PC-3 (cell line): ENCODE measurements at regions not wholly inside any gene's neighbourhood (a gene's known extent, or its start where the extent isn't known, plus 50 kb on each side); places are given as distances from the start of the nearest gene placed in this dataset.

ENCODE experiments used
- ATAC-seq: fragments of 200-7000 bp; cut with Tn5 transposase; 2 replicates; pipeline ENCODE4 v1.9.1; 2020; ENCODE audit warnings: mild to moderate bottlenecking, moderate library complexity
- BruUV-seq: library from RNA; stranded (reverse); fragments of 400-500 nt; replicated peaks from 2 replicates; lab custom pipeline; 2021; lab: Mats Ljungman, UMichigan
- CTCF ChIA-PET: fragments of 300-600 bp; sonication (Branson Sonifier 250); formaldehyde crosslinking; loops from one replicate; lab custom pipeline; 2022; ENCODE audit warnings: antibody characterized with exemption; lab: Charles Lee
- POLR2A ChIA-PET: fragments of 300-600 bp; sonication (Branson Sonifier 250); formaldehyde crosslinking; loops from one replicate; lab custom pipeline; 2022; ENCODE audit warnings: antibody characterized with exemption; ENCODE audit not compliant: unreplicated experiment; lab: Charles Lee
- DNase-seq: peaks from one replicate; pipeline ENCODE4 v3.0.0-alpha.2; 2015
- H2AFZ ChIP-seq: fragments of 300-600 bp; sonication (generic); 2 replicates; pipeline ENCODE4 v1.6.0; 2016; ENCODE audit warnings: antibody characterized with exemption, low read length
- H3F3A ChIP-seq: fragments of 300-600 bp; sonication (generic); one replicate; pipeline ENCODE4 v1.6.0; 2017; ENCODE audit warnings: antibody characterized with exemption, low read length, control low read depth, mild to moderate bottlenecking; ENCODE audit not compliant: unreplicated experiment
- H3K27ac ChIP-seq: fragments of 300-600 bp; sonication (generic); 2 replicates; pipeline ENCODE4 v1.5.1; 2016; ENCODE audit warnings: mild to moderate bottlenecking, low read length
- H3K27me3 ChIP-seq: fragments of 300-600 bp; sonication (generic); 2 replicates; pipeline ENCODE4 v1.6.1; 2016; ENCODE audit warnings: low read length, mixed read lengths
- H3K36me3 ChIP-seq: fragments of 300-600 bp; sonication (generic); 2 replicates; pipeline ENCODE4 v1.6.1; 2016; ENCODE audit warnings: low read depth, mixed run types, low read length, mixed read lengths
- H3K4me1 ChIP-seq: fragments of 300-600 bp; sonication (generic); 2 replicates; pipeline ENCODE4 v1.5.1; 2016; ENCODE audit warnings: low read length; ENCODE audit not compliant: insufficient read depth
- H3K4me2 ChIP-seq: fragments of 300-600 bp; sonication (generic); 2 replicates; pipeline ENCODE4 v1.6.0; 2016; ENCODE audit warnings: low read length
- H3K4me3 ChIP-seq: fragments of 300-600 bp; sonication (generic); 2 replicates; pipeline ENCODE4 v1.5.1; 2016; ENCODE audit warnings: mild to moderate bottlenecking, low read length, mixed read lengths
- H3K79me2 ChIP-seq: fragments of 300-600 bp; sonication (generic); 2 replicates; pipeline ENCODE4 v1.6.1; 2017; ENCODE audit warnings: low read length, mixed read lengths
- H3K9ac ChIP-seq: fragments of 300-600 bp; sonication (generic); 2 replicates; pipeline ENCODE4 v1.6.0; 2016; ENCODE audit warnings: mild to moderate bottlenecking, low read length
- H3K9me2 ChIP-seq: fragments of 300-600 bp; sonication (generic); replicated peaks from 2 replicates; pipeline ENCODE4 v1.6.1; 2016; ENCODE audit warnings: mixed run types, low read length, mixed read lengths
- H3K9me3 ChIP-seq: fragments of 300-600 bp; sonication (generic); 2 replicates; pipeline ENCODE4 v1.6.1; 2016; ENCODE audit warnings: low read length, mixed read lengths
- H4K20me1 ChIP-seq: fragments of 300-600 bp; sonication (generic); 2 replicates; pipeline ENCODE4 v1.6.1; 2016; ENCODE audit warnings: low read length, mixed read lengths
- CTCF ChIP-seq: fragments of 300-600 bp; sonication (generic); conservative IDR thresholded peaks from 2 replicates; pipeline ENCODE4 v1.5.1; 2017; ENCODE audit warnings: antibody characterized with exemption, low read depth, mild to moderate bottlenecking, low read length
- EZH2 ChIP-seq: fragments of 300-600 bp; sonication (generic); IDR thresholded peaks from one replicate; pipeline ENCODE4 v1.6.1; 2017; ENCODE audit warnings: antibody characterized with exemption, mild to moderate bottlenecking, low read length; ENCODE audit not compliant: unreplicated experiment
- EZH2phosphoT487 ChIP-seq: fragments of 300-600 bp; sonication (generic); IDR thresholded peaks from 2 replicates; pipeline ENCODE4 v1.6.1; 2018; ENCODE audit warnings: mild to moderate bottlenecking, antibody characterized with exemption, low read length, borderline replicate concordance
- intact Hi-C: fragments of 100-400 bp; cut with micrococcal nuclease; formaldehyde crosslinking; loops from 2 replicates; pipeline ENCODE4 v1.9.0; 2023

- ChIA-PET CTCF (no interaction called here), POLR2A (no interaction called here)
- TF ChIP-seq CTCF (no peak), EZH2 (no peak), EZH2phosphoT487 (no peak)
- DNase-seq (no peak), ATAC-seq (no peak)
- Histone ChIP-seq H3K4me3 (no peak overlapping the region), H3K9ac (no peak overlapping the region), H3K4me2 (no peak overlapping the region), H4K20me1 (no peaks in the 10 kb centered on the region), H3F3A (no peaks in the 10 kb centered on the region), H3K4me1 (peaks cover 21% of the 10 kb centered on the region), H3K27me3 (no peaks in the 10 kb centered on the region), H3K36me3 (no peaks in the 10 kb centered on the region), H3K9me2 (0 out of 2 replicates have a peak, but pooled peaks cover 3% of the 10 kb centered on the region), H2AFZ (no peak overlapping the region), H3K27ac (no peak overlapping the region), H3K9me3 (no peaks in the 10 kb centered on the region), H3K79me2 (no peaks in the 10 kb centered on the region)
- intact Hi-C loops: loop anchor here (5.0 kb wide), 3 partner anchors 40 to 210 kb away; no protein-coding TSS in a partner anchor
- no TSS peak for BruUV-seq
These were observed 78.2 kb upstream of the SLC44A3 start for GRCh38 chr1:94741996-94742395.

DNA sequence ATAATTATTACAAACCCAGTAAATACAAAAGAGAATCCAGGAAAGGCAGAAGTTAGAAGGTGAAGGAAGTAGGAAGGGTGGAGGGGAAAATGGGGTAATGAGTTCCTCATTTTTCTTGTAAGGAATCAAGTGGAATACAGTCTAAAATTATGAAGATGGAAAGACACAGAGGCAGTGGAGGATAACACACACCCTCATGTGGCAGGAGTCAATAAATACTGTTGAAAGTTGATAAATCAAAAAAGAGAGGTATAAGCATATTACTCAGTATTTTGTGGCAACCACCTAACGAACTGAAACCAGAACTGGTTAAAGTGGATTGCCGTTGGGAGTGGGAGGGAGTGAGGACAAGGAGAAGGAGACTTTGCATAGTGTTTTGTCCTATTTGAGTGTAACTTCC is 78.6 kb upstream of the SLC44A3 start:
- Histone ChIP-seq H3F3A (no peaks in the 10 kb centered on the region), H3K27me3 (no peaks in the 10 kb centered on the region), H2AFZ (no peak overlapping the region), H3K36me3 (no peaks in the 10 kb centered on the region), H3K4me1 (peaks cover 22% of the 10 kb centered on the region), H3K9me2 (0 out of 2 replicates have a peak, but pooled peaks cover 3% of the 10 kb centered on the region), H3K27ac (no peak overlapping the region), H3K9ac (no peak overlapping the region), H3K9me3 (no peaks in the 10 kb centered on the region), H3K4me3 (no peak overlapping the region), H4K20me1 (no peaks in the 10 kb centered on the region), H3K4me2 (no peak overlapping the region), H3K79me2 (no peaks in the 10 kb centered on the region)
- no TSS peak for BruUV-seq
- intact Hi-C loops: loop anchor here (5.0 kb wide), 3 partner anchors 41 to 209 kb away; no protein-coding TSS in a partner anchor
- TF ChIP-seq CTCF (peak; percentile 28; the same call in 1 of the 2 replicates), EZH2phosphoT487 (no peak), EZH2 (no peak)
- DNase-seq (no peak), ATAC-seq (no peak)
- ChIA-PET POLR2A (no interaction called here), CTCF (no interaction called here)

DNA sequence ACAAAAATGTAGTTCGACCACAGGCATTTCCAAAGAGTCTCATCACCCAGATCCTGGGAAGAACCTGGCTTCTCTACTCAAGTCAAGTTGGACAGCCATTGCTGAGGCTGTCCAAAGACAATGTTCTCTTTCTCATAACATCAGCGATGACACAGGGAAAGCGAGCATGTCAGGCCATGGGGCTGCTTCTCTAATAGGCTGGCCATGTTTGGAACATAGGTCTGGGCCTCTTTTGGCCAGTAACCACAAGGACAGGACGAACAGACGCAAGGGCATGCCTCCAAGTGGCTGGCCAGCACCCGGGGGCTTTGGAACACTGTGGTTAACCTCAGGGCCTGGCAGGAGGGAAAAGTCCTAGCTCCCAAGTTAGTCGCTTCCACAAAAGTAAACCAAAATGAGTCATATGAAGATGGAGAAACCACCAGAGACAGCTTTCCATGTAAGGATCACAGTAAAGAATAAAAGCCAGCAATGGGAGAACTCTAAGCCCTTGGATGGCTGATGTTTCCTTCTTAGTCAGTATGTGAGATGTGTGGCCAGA is 80.6 kb upstream of the SLC44A3 start:
- H4K20me1 ChIP-seq: no peaks in the 10 kb centered on the region
- no peaks in the 10 kb centered on the region for H3K9me3 ChIP-seq
- H3K9me2 ChIP-seq: no peaks in the 10 kb centered on the region
- H3K4me2 ChIP-seq: peak overlapping the region; percentile 32
- no peaks in the 10 kb centered on the region for H3K79me2 ChIP-seq
- TF ChIP-seq EZH2: no peak
- TF ChIP-seq CTCF: no peak
- TF ChIP-seq EZH2phosphoT487: no peak
- ChIA-PET POLR2A (interaction anchor here (0.6 kb wide), 1 partner anchor 223 kb away, joined by 9 read pairs; no protein-coding TSS in a partner anchor), CTCF (interaction anchor here (0.7 kb wide), 1 partner anchor 68 kb away, joined by 3 read pairs; no protein-coding TSS in a partner anchor)
- no peaks in the 10 kb centered on the region for H3K36me3 ChIP-seq
- no peaks in the 10 kb centered on the region for H3K27me3 ChIP-seq
- H3K9ac ChIP-seq: no peak overlapping the region
- BruUV-seq: no TSS peak
- H3K27ac ChIP-seq: no peak overlapping the region
- intact Hi-C loops: loop anchor here (5.0 kb wide), 3 partner anchors 43 to 207 kb away; no protein-coding TSS in a partner anchor
- H3K4me1 ChIP-seq: peaks cover 22% of the 10 kb centered on the region
- H2AFZ ChIP-seq: no peak overlapping the region
- H3F3A ChIP-seq: no peaks in the 10 kb centered on the region
- ATAC-seq (peak; percentile 52), DNase-seq (peak; percentile 76)
- H3K4me3 ChIP-seq: no peak overlapping the region
